HG03342 (cell line): ENCODE measurements at regions not wholly inside any gene's neighbourhood (a gene's known extent, or its start where the extent isn't known, plus 50 kb on each side); places are given as distances from the start of the nearest gene placed in this dataset.
A peak's percentile ranks its signal among the peaks of the same experiment; 100 is the strongest.

ENCODE experiments used
- ATAC-seq: cut with Tn5 transposase; IDR thresholded peaks from one replicate; pipeline ENCODE4 v1.9.1; 2021; ENCODE audit warnings: mild to moderate bottlenecking, moderate library complexity; ENCODE audit not compliant: unreplicated experiment

- ATAC-seq = no peak
Measured at GRCh38 chrX:39808471-39808917, 289.3 kb downstream of the BCOR start.

- ATAC-seq = no peak
Measured at GRCh38 chrX:39809331-39809730, 288.4 kb downstream of the BCOR start.

- ATAC-seq = no peak
Measured at GRCh38 chrX:39810901-39811300, 286.9 kb downstream of the BCOR start.

- no peak for ATAC-seq
Measured at GRCh38 chrX:39811376-39811775, 286.4 kb downstream of the BCOR start.

- ATAC-seq = no peak
Measured at GRCh38 chrX:39813631-39814277, 284.0 kb downstream of the BCOR start.

GRCh38 chrX:39814391-39814790 is 283.4 kb downstream of the BCOR start:
- no peak for ATAC-seq

GRCh38 chrX:39815631-39816030 is 282.1 kb downstream of the BCOR start:
- ATAC-seq = peak; percentile 65

GRCh38 chrX:39816871-39817731 is 280.7 kb downstream of the BCOR start:
- no peak for ATAC-seq

GRCh38 chrX:39817754-39818470 is 279.8 kb downstream of the BCOR start:
- ATAC-seq = no peak

- ATAC-seq = no peak
Measured at GRCh38 chrX:39818750-39819149, 279.0 kb downstream of the BCOR start.

- ATAC-seq = no peak
Measured at GRCh38 chrX:39819921-39820849, 277.6 kb downstream of the BCOR start.

- ATAC-seq = no peak
Measured at GRCh38 chrX:39820938-39821708, 276.6 kb downstream of the BCOR start.

- ATAC-seq = no peak
Measured at GRCh38 chrX:39821709-39822095, 276.1 kb downstream of the BCOR start.

- no peak for ATAC-seq
Measured at GRCh38 chrX:39822133-39822748, 275.5 kb downstream of the BCOR start.

GRCh38 chrX:39823424-39823823 is 274.3 kb downstream of the BCOR start:
- no peak for ATAC-seq

- no peak for ATAC-seq
Measured at GRCh38 chrX:39823854-39824253, 273.9 kb downstream of the BCOR start.

GRCh38 chrX:39826813-39827543 is 270.8 kb downstream of the BCOR start:
- ATAC-seq = no peak

GRCh38 chrX:39827951-39828350 is 269.8 kb downstream of the BCOR start:
- ATAC-seq = peak; percentile 88

GRCh38 chrX:39828971-39829370 is 268.8 kb downstream of the BCOR start:
- ATAC-seq = no peak
